ENCODE measurements at regions not wholly inside any gene's neighbourhood (a gene's known extent, or its start where the extent isn't known, plus 50 kb on each side); places are given as distances from the start of the nearest gene placed in this dataset.
"Not testable (repeated sequence)": the region's sequence is repeated elsewhere in the genome, so short reads cannot be mapped to it uniquely, and the experiment has no call there.

GRCh38 chr7:113610572-113610971 lies 308.2 kb downstream of the PPP1R3A start:
- DNase-seq (ENCODE audit: low read depth in 3 of 3, low spot score in 1 of 3) = no peak

- no peak for DNase-seq (ENCODE audit: low read depth in 3 of 3, low spot score in 1 of 3)
Observed at GRCh38 chr7:113608782-113609181, 310.0 kb downstream of the PPP1R3A start.

- no peak for DNase-seq (ENCODE audit: low read depth in 3 of 3, low spot score in 1 of 3)
Observed at GRCh38 chr7:113606325-113606724, 312.5 kb downstream of the PPP1R3A start.

GRCh38 chr7:113600428-113600827 lies 318.4 kb downstream of the PPP1R3A start:
- DNase-seq (ENCODE audit: low read depth in 3 of 3, low spot score in 1 of 3) = not testable (repeated sequence)

- DNase-seq (ENCODE audit: low read depth in 3 of 3, low spot score in 1 of 3) = not testable (repeated sequence)
Observed at GRCh38 chr7:113593455-113593854, 325.4 kb downstream of the PPP1R3A start.

- not testable (repeated sequence) for DNase-seq (ENCODE audit: low read depth in 3 of 3, low spot score in 1 of 3)
Observed at GRCh38 chr7:113592924-113593323, 325.9 kb downstream of the PPP1R3A start.

- no peak for DNase-seq (ENCODE audit: low read depth in 3 of 3, low spot score in 1 of 3)
Observed at GRCh38 chr7:113582471-113582870, 336.3 kb downstream of the PPP1R3A start.

GRCh38 chr7:113563257-113563656 lies 355.6 kb downstream of the PPP1R3A start:
- not testable (repeated sequence) for DNase-seq (ENCODE audit: low read depth in 3 of 3, low spot score in 1 of 3)

GRCh38 chr7:113562801-113563200 lies 356.0 kb downstream of the PPP1R3A start:
- DNase-seq (ENCODE audit: low read depth in 3 of 3, low spot score in 1 of 3) = no peak

GRCh38 chr7:113562242-113562641 lies 356.6 kb downstream of the PPP1R3A start:
- DNase-seq (ENCODE audit: low read depth in 3 of 3, low spot score in 1 of 3) = no peak

- no peak for DNase-seq (ENCODE audit: low read depth in 3 of 3, low spot score in 1 of 3)
Observed at GRCh38 chr7:113561446-113561845, 357.4 kb downstream of the PPP1R3A start.

- DNase-seq (ENCODE audit: low read depth in 3 of 3, low spot score in 1 of 3) = no peak
Observed at GRCh38 chr7:113550966-113551365, 367.8 kb downstream of the PPP1R3A start.

- no peak for DNase-seq (ENCODE audit: low read depth in 3 of 3, low spot score in 1 of 3)
Observed at GRCh38 chr7:113548561-113548960, 370.2 kb downstream of the PPP1R3A start.

GRCh38 chr7:113548137-113548536 lies 370.7 kb downstream of the PPP1R3A start:
- no peak for DNase-seq (ENCODE audit: low read depth in 3 of 3, low spot score in 1 of 3)

- DNase-seq (ENCODE audit: low read depth in 3 of 3, low spot score in 1 of 3) = no peak
Observed at GRCh38 chr7:113521468-113521867, 397.3 kb downstream of the PPP1R3A start.

- no peak for DNase-seq (ENCODE audit: low read depth in 3 of 3, low spot score in 1 of 3)
Observed at GRCh38 chr7:113519472-113519871, 399.3 kb downstream of the PPP1R3A start.

- no peak for DNase-seq (ENCODE audit: low read depth in 3 of 3, low spot score in 1 of 3)
Observed at GRCh38 chr7:113504691-113505090, 386.3 kb upstream of the SMIM30 start.

GRCh38 chr7:113504142-113504541 lies 385.8 kb upstream of the SMIM30 start:
- DNase-seq (ENCODE audit: low read depth in 3 of 3, low spot score in 1 of 3) = no peak

- DNase-seq (ENCODE audit: low read depth in 3 of 3, low spot score in 1 of 3) = not testable (repeated sequence)
Observed at GRCh38 chr7:113496586-113496985, 378.2 kb upstream of the SMIM30 start.

GRCh38 chr7:113494797-113495566 lies 376.6 kb upstream of the SMIM30 start:
- DNase-seq (ENCODE audit: low read depth in 3 of 3, low spot score in 1 of 3) = not testable (repeated sequence)

GRCh38 chr7:113491305-113491704 lies 373.0 kb upstream of the SMIM30 start:
- DNase-seq (ENCODE audit: low read depth in 3 of 3, low spot score in 1 of 3) = no peak

- no peak for DNase-seq (ENCODE audit: low read depth in 3 of 3, low spot score in 1 of 3)
Observed at GRCh38 chr7:113487925-113488731, 369.8 kb upstream of the SMIM30 start.
